Neuronal stem cell (in vitro differentiated cells): ENCODE measurements at regions not wholly inside any gene's neighbourhood (a gene's known extent, or its start where the extent isn't known, plus 50 kb on each side); places are given as distances from the start of the nearest gene placed in this dataset.

ENCODE experiments used
- DNase-seq: peaks from one replicate; pipeline ENCODE4 v3.0.0-alpha.2; 2013; ENCODE audit warnings: low spot score
- H2AFZ ChIP-seq: one replicate; pipeline ENCODE4 v1.6.1; 2013; ENCODE audit warnings: mild to moderate bottlenecking, low read length, inconsistent platforms
- H2AK5ac ChIP-seq: 2 replicates; pipeline ENCODE4 v1.6.1; 2013; ENCODE audit warnings: low read depth, mild to moderate bottlenecking, inconsistent platforms, low read length, moderate library complexity, mixed read lengths
- H2BK120ac ChIP-seq: 2 replicates; pipeline ENCODE4 v1.6.1; 2013; ENCODE audit warnings: low read depth, mild to moderate bottlenecking, inconsistent platforms, low read length, moderate library complexity, mixed read lengths
- H2BK12ac ChIP-seq: one replicate; pipeline ENCODE4 v1.6.1; 2013; ENCODE audit warnings: low read length, inconsistent platforms
- H2BK15ac ChIP-seq: 2 replicates; pipeline ENCODE4 v1.6.1; 2013; ENCODE audit warnings: mild to moderate bottlenecking, low read length, inconsistent platforms, mixed read lengths
- H2BK5ac ChIP-seq: one replicate; pipeline ENCODE4 v1.6.1; 2013; ENCODE audit warnings: inconsistent platforms, mild to moderate bottlenecking, low read length, moderate library complexity
- H3K14ac ChIP-seq: one replicate; pipeline ENCODE4 v1.6.1; 2013; ENCODE audit warnings: low read length, inconsistent platforms
- H3K18ac ChIP-seq: 2 replicates; pipeline ENCODE4 v1.6.1; 2013; ENCODE audit warnings: low read length, inconsistent platforms
- H3K23ac ChIP-seq: 2 replicates; pipeline ENCODE4 v1.6.1; 2013; ENCODE audit warnings: low read depth, mild to moderate bottlenecking, mixed read lengths, low read length, inconsistent platforms; ENCODE audit not compliant: poor library complexity
- H3K27ac ChIP-seq: replicated peaks from 3 replicates; pipeline ENCODE4 v1.5.1; 2013; ENCODE audit warnings: low read length, inconsistent platforms
- H3K27me3 ChIP-seq, 3 experiments: 2 replicates each; pipeline ENCODE4 v1.6.1; 2013; ENCODE audit warnings: low read length in 3 of 3, mild to moderate bottlenecking in 2 of 3, inconsistent platforms in 1 of 3, low read depth in 1 of 3, mixed read lengths in 1 of 3, moderate library complexity in 1 of 3; ENCODE audit not compliant: control insufficient read depth in 3 of 3, insufficient read depth in 3 of 3
- H3K36me3 ChIP-seq, 2 donors: replicated peaks in 1 of 2; 2 replicates each; pipeline ENCODE4 v1.6.1; 2013; ENCODE audit warnings: low read length in 2 of 2; ENCODE audit not compliant: control insufficient read depth in 2 of 2, insufficient read depth in 2 of 2
- H3K4ac ChIP-seq: 2 replicates; pipeline ENCODE4 v1.6.1; 2013; ENCODE audit warnings: inconsistent platforms, mild to moderate bottlenecking, low read length, moderate library complexity
- H3K4me1 ChIP-seq, 2 donors: 1 replicate in 1 of 2; 2 replicates in 1 of 2; pipeline ENCODE4 v1.6.1; 2013; ENCODE audit warnings: low read length in 2 of 2, low read depth in 1 of 2; ENCODE audit not compliant: control insufficient read depth in 2 of 2, insufficient read depth in 1 of 2
- H3K4me2 ChIP-seq: one replicate; pipeline ENCODE4 v1.6.1; 2013; ENCODE audit warnings: mild to moderate bottlenecking, low read length, inconsistent platforms; ENCODE audit not compliant: insufficient read depth, poor library complexity, severe bottlenecking
- H3K4me3 ChIP-seq, 2 donors: 2 replicates each; pipeline ENCODE4 v1.5.1; 2013; ENCODE audit warnings: low read length in 2 of 2, mild to moderate bottlenecking in 2 of 2, inconsistent platforms in 1 of 2, moderate library complexity in 1 of 2
- H3K79me1 ChIP-seq: one replicate; pipeline ENCODE4 v1.6.1; 2013; ENCODE audit warnings: low read depth, mild to moderate bottlenecking, inconsistent platforms, low read length, moderate library complexity
- H3K9ac ChIP-seq: one replicate; pipeline ENCODE4 v1.6.1; 2013; ENCODE audit warnings: mild to moderate bottlenecking, low read depth, low read length, inconsistent platforms; ENCODE audit not compliant: poor library complexity
- H3K9me3 ChIP-seq, 2 donors: replicated peaks in 1 of 2; 2 replicates each; pipeline versions ENCODE3 to v1.6.1; 2013; ENCODE audit warnings: low read length in 2 of 2, mild to moderate bottlenecking in 2 of 2, inconsistent platforms in 1 of 2, low read depth in 1 of 2, mixed read lengths in 1 of 2, moderate library complexity in 1 of 2; ENCODE audit not compliant: control insufficient read depth in 2 of 2, insufficient read depth in 1 of 2
- H4K8ac ChIP-seq: one replicate; pipeline ENCODE4 v1.6.1; 2013; ENCODE audit warnings: low read depth, mild to moderate bottlenecking, inconsistent platforms, low read length, moderate library complexity
- H4K91ac ChIP-seq: one replicate; pipeline ENCODE4 v1.6.1; 2013; ENCODE audit warnings: low read length, low read depth, mild to moderate bottlenecking, inconsistent platforms; ENCODE audit not compliant: poor library complexity
- WGBS, 2 donors: extraction: QIAGEN DNeasy Blood & Tissue Kit; methylation state at CpG; one replicate each; pipeline ENCODE4 v1.1.7; 2013; ENCODE audit warnings: missing lambda C conversion rate in 2 of 2, mixed read lengths in 1 of 2; ENCODE audit not compliant: insufficient read length in 2 of 2, insufficient replicate concordance in 1 of 2; ENCODE audit errors: extremely low coverage in 2 of 2; 5-methylcytosine and 5-hydroxymethylcytosine counted together

DNA sequence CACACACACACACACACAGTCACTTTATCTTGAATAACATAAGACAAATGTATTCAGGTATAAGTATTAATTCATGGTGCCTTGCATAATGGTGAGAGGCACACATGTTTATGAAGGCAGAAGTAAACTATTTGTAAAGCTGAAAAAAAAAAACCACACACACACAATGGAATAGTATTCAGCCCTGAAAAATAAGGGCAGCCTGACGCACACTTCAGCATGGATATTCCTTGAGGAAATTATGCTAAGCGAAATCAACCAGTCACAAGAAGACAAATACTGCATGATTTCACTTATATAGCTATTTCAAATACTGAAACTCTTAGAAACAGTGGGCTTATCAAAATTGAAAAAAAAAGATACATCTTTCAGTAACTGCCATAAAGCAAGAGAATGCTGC, 200.2 kb upstream of the RBFOX1 start:
- no CpG with 5 or more reads among the region's 2 CpGs for WGBS, 2 donors
- Histone ChIP-seq H3K18ac (no peak overlapping the region), H3K9ac (no peak overlapping the region), H3K14ac (no peak overlapping the region), H2AFZ (no peak overlapping the region), H4K91ac (no peak overlapping the region), H4K8ac (no peak overlapping the region), H3K4me3 (no peak overlapping the region), H3K4ac (no peak overlapping the region), H2BK15ac (no peak overlapping the region), H3K79me1 (no peaks in the 10 kb centered on the region), H3K27ac (no peak overlapping the region), H2BK120ac (no peak overlapping the region), H3K27me3 (no peaks in the 10 kb centered on the region), H3K4me2 (no peak overlapping the region), H3K9me3 (peaks cover 0 to 2% of the 10 kb centered on the region in 2 donors), H3K4me1 (peaks cover 0 to 3% of the 10 kb centered on the region in 2 donors), H3K36me3 (no peaks in the 10 kb centered on the region), H2BK5ac (no peak overlapping the region), H2BK12ac (no peak overlapping the region), H3K23ac (no peak overlapping the region), H2AK5ac (no peak overlapping the region)
- no peak for DNase-seq

DNA sequence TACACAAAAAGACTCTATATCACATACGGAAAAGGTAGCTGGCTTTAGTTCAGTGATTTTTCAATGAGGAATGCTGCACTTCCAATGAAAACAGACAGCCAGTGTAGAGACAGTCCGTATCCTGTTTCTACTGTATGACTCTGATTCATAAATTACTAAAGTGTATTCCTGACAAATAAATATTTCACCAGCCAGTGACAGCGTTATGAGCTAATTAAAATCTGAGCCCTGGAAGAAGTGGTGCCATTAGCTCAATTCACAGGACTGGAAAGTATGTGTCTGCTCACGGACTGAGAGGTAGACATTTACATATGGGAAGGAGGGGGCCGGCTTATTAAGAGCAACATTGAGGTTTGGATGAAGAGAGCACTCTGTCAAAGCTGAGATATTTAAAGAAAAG, 207.9 kb upstream of the RBFOX1 start:
- no peak for DNase-seq
- Histone ChIP-seq H3K79me1 (no peaks in the 10 kb centered on the region), H4K8ac (no peak overlapping the region), H3K36me3 (no peaks in the 10 kb centered on the region), H3K18ac (no peak overlapping the region), H2AFZ (no peak overlapping the region), H3K4me2 (no peak overlapping the region), H3K4me1 (no peaks in the 10 kb centered on the region), H3K9ac (no peak overlapping the region), H2BK5ac (no peak overlapping the region), H2BK120ac (no peak overlapping the region), H3K9me3 (peaks cover 0 to 2% of the 10 kb centered on the region in 2 donors), H3K23ac (no peak overlapping the region), H2BK12ac (no peak overlapping the region), H4K91ac (no peak overlapping the region), H3K27me3 (no peaks in the 10 kb centered on the region), H3K27ac (no peak overlapping the region), H3K14ac (no peak overlapping the region), H3K4ac (no peak overlapping the region), H3K4me3 (no peak overlapping the region), H2AK5ac (no peak overlapping the region), H2BK15ac (no peak overlapping the region)
- WGBS, 2 donors = no CpG with 5 or more reads among the region's 5 CpGs

- Histone ChIP-seq H3K18ac (no peak overlapping the region), H3K4ac (no peak overlapping the region), H3K9me3 (peaks cover 0 to 2% of the 10 kb centered on the region in 2 donors), H4K8ac (no peak overlapping the region), H3K4me3 (no peak overlapping the region), H4K91ac (no peak overlapping the region), H3K27me3 (no peaks in the 10 kb centered on the region), H2BK12ac (no peak overlapping the region), H3K27ac (no peak overlapping the region), H3K4me2 (no peak overlapping the region), H2BK15ac (no peak overlapping the region), H2AFZ (no peak overlapping the region), H2AK5ac (no peak overlapping the region), H3K23ac (no peak overlapping the region), H3K79me1 (no peaks in the 10 kb centered on the region), H3K14ac (no peak overlapping the region), H3K4me1 (no peaks in the 10 kb centered on the region), H2BK120ac (no peak overlapping the region), H3K36me3 (no peaks in the 10 kb centered on the region), H2BK5ac (no peak overlapping the region), H3K9ac (no peak overlapping the region)
- no peak for DNase-seq
- WGBS, 2 donors = no CpG with 5 or more reads among the region's 2 CpGs
Measured at GRCh38 chr16:7124242-7124641, 208.4 kb upstream of the RBFOX1 start.

DNA sequence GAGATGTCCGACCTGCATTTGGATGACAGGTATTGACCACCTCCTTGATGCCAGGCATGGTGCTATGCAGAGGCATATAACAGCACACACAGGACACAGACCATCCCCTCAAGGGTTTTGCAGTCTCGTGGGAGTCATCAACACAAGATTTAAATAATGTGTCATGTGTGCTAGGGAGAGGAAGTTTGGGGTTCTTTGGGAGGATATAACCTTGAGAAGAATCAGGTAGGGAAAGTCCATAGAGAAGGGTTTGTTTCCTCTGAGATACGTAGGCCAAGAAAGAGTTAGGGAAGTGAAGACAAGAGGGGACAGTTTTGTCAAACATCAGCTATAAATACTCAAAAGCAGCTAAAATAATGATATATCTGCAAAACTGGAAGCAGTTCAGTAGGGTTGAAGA, 215.9 kb upstream of the RBFOX1 start:
- Histone ChIP-seq H2BK12ac (no peak overlapping the region), H3K14ac (no peak overlapping the region), H2BK120ac (no peak overlapping the region), H3K27ac (no peak overlapping the region), H4K8ac (no peak overlapping the region), H3K4me3 (no peak overlapping the region), H3K23ac (no peak overlapping the region), H3K36me3 (no peaks in the 10 kb centered on the region), H4K91ac (no peak overlapping the region), H3K4me1 (peaks cover 0 to 2% of the 10 kb centered on the region in 2 donors), H3K4me2 (no peak overlapping the region), H3K9ac (no peak overlapping the region), H3K18ac (no peak overlapping the region), H3K27me3 (no peaks in the 10 kb centered on the region), H3K9me3 (no peaks in the 10 kb centered on the region), H2BK5ac (no peak overlapping the region), H3K79me1 (no peaks in the 10 kb centered on the region), H3K4ac (no peak overlapping the region), H2BK15ac (no peak overlapping the region), H2AK5ac (no peak overlapping the region), H2AFZ (no peak overlapping the region)
- DNase-seq = no peak
- WGBS, 2 donors = no CpG with 5 or more reads among the region's 3 CpGs
